Renal cortical epithelial cell (primary cell): ENCODE measurements at regions not wholly inside any gene's neighbourhood (a gene's known extent, or its start where the extent isn't known, plus 50 kb on each side); places are given as distances from the start of the nearest gene placed in this dataset.

Experiments used
- DNase-seq: peaks from one replicate; pipeline ENCODE4 v3.0.0-alpha.2; 2011; ENCODE audit warnings: low read depth

GRCh38 chr9:105828171-105828570 lies 133.8 kb downstream of the TMEM38B start:
- DNase-seq, result no peak

GRCh38 chr9:105828596-105829213 lies 134.4 kb downstream of the TMEM38B start:
- peak; percentile 13 for DNase-seq

- DNase-seq, result no peak
Observed at GRCh38 chr9:105830461-105830860, 136.1 kb downstream of the TMEM38B start.

- no peak for DNase-seq
Observed at GRCh38 chr9:105832096-105832710, 137.9 kb downstream of the TMEM38B start.

- DNase-seq, result no peak
Observed at GRCh38 chr9:105833271-105833975, 139.1 kb downstream of the TMEM38B start.

- no peak for DNase-seq
Observed at GRCh38 chr9:105834404-105834803, 140.1 kb downstream of the TMEM38B start.

GRCh38 chr9:105835721-105836120 lies 141.4 kb downstream of the TMEM38B start:
- no peak for DNase-seq

GRCh38 chr9:105836936-105837660 lies 142.8 kb downstream of the TMEM38B start:
- DNase-seq, result no peak

- no peak for DNase-seq
Observed at GRCh38 chr9:105841562-105841961, 147.2 kb downstream of the TMEM38B start.

- DNase-seq, result peak; percentile 37
Observed at GRCh38 chr9:105842023-105842644, 147.8 kb downstream of the TMEM38B start.

- DNase-seq, result no peak
Observed at GRCh38 chr9:105846825-105847224, 152.5 kb downstream of the TMEM38B start.

GRCh38 chr9:105850852-105851500 lies 156.6 kb downstream of the TMEM38B start:
- DNase-seq, result no peak

GRCh38 chr9:105854026-105854782 lies 159.9 kb downstream of the TMEM38B start:
- DNase-seq, result no peak

GRCh38 chr9:105854783-105855724 lies 160.7 kb downstream of the TMEM38B start:
- DNase-seq, result no peak

GRCh38 chr9:105855987-105856386 lies 161.6 kb downstream of the TMEM38B start:
- no peak for DNase-seq

- DNase-seq, result no peak
Observed at GRCh38 chr9:105858006-105858690, 163.8 kb downstream of the TMEM38B start.

GRCh38 chr9:105858877-105859276 lies 164.5 kb downstream of the TMEM38B start:
- no peak for DNase-seq

GRCh38 chr9:105859428-105860091 lies 165.2 kb downstream of the TMEM38B start:
- DNase-seq, result no peak
